SU-DHL-6 (cell line): ENCODE measurements at regions not wholly inside any gene's neighbourhood (a gene's known extent, or its start where the extent isn't known, plus 50 kb on each side); places are given as distances from the start of the nearest gene placed in this dataset.

Experiments
- H2AFZ ChIP-seq: fragments of 200-600 bp; sonication (generic); 2 replicates; pipeline ENCODE4 v1.6.1; 2014; ENCODE audit warnings: low read depth, mild to moderate bottlenecking, moderate library complexity, mixed read lengths, antibody characterized with exemption, low read length; ENCODE audit not compliant: severe bottlenecking
- H3F3A ChIP-seq: fragments of 200-600 bp; shearing (Covaris generic); 2 replicates; pipeline ENCODE4 v1.6.0; 2016; ENCODE audit warnings: antibody characterized with exemption, mild to moderate bottlenecking; ENCODE audit not compliant: insufficient read depth
- H3K27ac ChIP-seq: fragments of 200-600 bp; sonication (generic); 2 replicates; pipeline ENCODE4 v1.5.1; 2016; ENCODE audit warnings: low read depth, mild to moderate bottlenecking, low read length, moderate library complexity, mixed read lengths
- H3K27me3 ChIP-seq: fragments of 200-600 bp; sonication (generic), shearing (Covaris generic); 2 replicates; pipeline ENCODE4 v1.6.0; 2014; ENCODE audit warnings: mild to moderate bottlenecking, low read length
- H3K36me3 ChIP-seq: fragments of 200-600 bp; sonication (generic); 2 replicates; pipeline ENCODE4 v1.6.1; 2014; ENCODE audit warnings: mild to moderate bottlenecking, low read length, mixed read lengths
- H3K4me2 ChIP-seq: fragments of 300-600, 200-600 bp; shearing (Covaris generic), sonication (generic); 2 replicates; pipeline ENCODE4 v1.6.0; 2014; ENCODE audit warnings: low read length, low read depth, mild to moderate bottlenecking; ENCODE audit not compliant: poor library complexity, severe bottlenecking
- H3K4me3 ChIP-seq: fragments of 200-600 bp; sonication (generic); 2 replicates; pipeline ENCODE4 v1.5.1; 2014; ENCODE audit warnings: antibody characterized with exemption, low read length, mild to moderate bottlenecking, mixed read lengths; ENCODE audit not compliant: insufficient read depth, poor library complexity, severe bottlenecking
- H3K79me2 ChIP-seq: fragments of 200-600 bp; sonication (generic); 2 replicates; pipeline ENCODE4 v1.6.1; 2014; ENCODE audit warnings: mild to moderate bottlenecking, low read length, moderate library complexity; ENCODE audit not compliant: insufficient read depth
- H3K9ac ChIP-seq: fragments of 200-600 bp; sonication (generic); 2 replicates; pipeline ENCODE4 v1.7.0; 2014; ENCODE audit warnings: mild to moderate bottlenecking, low read length
- H3K9me2 ChIP-seq: fragments of 200-600 bp; sonication (generic); replicated peaks from 2 replicates; pipeline ENCODE4 v1.6.1; 2014; ENCODE audit warnings: low read length; ENCODE audit not compliant: insufficient read depth
- H3K9me3 ChIP-seq: fragments of 200-600 bp; sonication (generic); 2 replicates; pipeline ENCODE4 v1.6.1; 2014; ENCODE audit warnings: low read length, mixed read lengths; ENCODE audit not compliant: insufficient read depth
- H4K20me1 ChIP-seq: fragments of 200-600 bp; sonication (generic); 2 replicates; pipeline ENCODE4 v1.6.1; 2014; ENCODE audit warnings: low read depth, mild to moderate bottlenecking, antibody characterized with exemption, low read length, moderate library complexity, mixed read lengths
- EZH2phosphoT487 ChIP-seq: fragments of 200-600 bp; sonication (generic), shearing (Covaris generic); conservative IDR thresholded peaks from 2 replicates; pipeline ENCODE4 v1.6.1; 2018; ENCODE audit warnings: mild to moderate bottlenecking, antibody characterized with exemption, low read length, moderate library complexity, mixed read lengths
- TF ChIP-seq, protein P1 (sequence below): fragments of 200-600 bp; sonication (generic); IDR thresholded peaks from one replicate; pipeline ENCODE4 v1.5.1; 2017; ENCODE audit warnings: antibody characterized with exemption, mild to moderate bottlenecking, low read length, moderate library complexity; ENCODE audit not compliant: insufficient read depth, poor library complexity, severe bottlenecking

DNA sequence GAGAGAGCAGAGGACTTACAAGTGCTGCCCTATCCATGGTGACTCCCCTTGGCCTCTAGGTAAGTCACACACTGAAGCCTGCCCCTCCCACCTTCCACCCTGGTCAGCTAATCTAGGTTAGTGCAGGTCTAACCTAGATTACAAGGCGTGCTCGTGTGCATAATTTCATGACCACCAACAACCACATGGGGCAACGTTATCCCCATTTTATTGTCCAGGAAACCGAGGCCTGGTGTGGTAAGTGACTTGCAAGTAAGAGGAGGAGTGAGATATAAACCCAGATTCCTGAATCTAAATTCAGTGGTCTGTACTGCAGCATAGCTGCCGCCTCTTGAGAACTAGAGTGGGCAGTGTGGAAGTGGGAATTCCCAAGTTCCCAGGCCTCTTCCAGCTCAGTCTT, 171.1 kb downstream of the DAD1 start:
- Histone ChIP-seq H3K4me3 (no peak overlapping the region), H2AFZ (no peak overlapping the region), H3K36me3 (no peaks in the 10 kb centered on the region), H3K79me2 (no peaks in the 10 kb centered on the region), H3K4me2 (no peak overlapping the region), H3K9me3 (no peaks in the 10 kb centered on the region), H4K20me1 (no peaks in the 10 kb centered on the region), H3F3A (no peaks in the 10 kb centered on the region), H3K9ac (no peak overlapping the region), H3K27me3 (no peaks in the 10 kb centered on the region), H3K9me2 (no peaks in the 10 kb centered on the region), H3K27ac (no peak overlapping the region)
- TF ChIP-seq, protein P1, sequence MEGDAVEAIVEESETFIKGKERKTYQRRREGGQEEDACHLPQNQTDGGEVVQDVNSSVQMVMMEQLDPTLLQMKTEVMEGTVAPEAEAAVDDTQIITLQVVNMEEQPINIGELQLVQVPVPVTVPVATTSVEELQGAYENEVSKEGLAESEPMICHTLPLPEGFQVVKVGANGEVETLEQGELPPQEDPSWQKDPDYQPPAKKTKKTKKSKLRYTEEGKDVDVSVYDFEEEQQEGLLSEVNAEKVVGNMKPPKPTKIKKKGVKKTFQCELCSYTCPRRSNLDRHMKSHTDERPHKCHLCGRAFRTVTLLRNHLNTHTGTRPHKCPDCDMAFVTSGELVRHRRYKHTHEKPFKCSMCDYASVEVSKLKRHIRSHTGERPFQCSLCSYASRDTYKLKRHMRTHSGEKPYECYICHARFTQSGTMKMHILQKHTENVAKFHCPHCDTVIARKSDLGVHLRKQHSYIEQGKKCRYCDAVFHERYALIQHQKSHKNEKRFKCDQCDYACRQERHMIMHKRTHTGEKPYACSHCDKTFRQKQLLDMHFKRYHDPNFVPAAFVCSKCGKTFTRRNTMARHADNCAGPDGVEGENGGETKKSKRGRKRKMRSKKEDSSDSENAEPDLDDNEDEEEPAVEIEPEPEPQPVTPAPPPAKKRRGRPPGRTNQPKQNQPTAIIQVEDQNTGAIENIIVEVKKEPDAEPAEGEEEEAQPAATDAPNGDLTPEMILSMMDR: no peak
- no peak for TF ChIP-seq EZH2phosphoT487

DNA sequence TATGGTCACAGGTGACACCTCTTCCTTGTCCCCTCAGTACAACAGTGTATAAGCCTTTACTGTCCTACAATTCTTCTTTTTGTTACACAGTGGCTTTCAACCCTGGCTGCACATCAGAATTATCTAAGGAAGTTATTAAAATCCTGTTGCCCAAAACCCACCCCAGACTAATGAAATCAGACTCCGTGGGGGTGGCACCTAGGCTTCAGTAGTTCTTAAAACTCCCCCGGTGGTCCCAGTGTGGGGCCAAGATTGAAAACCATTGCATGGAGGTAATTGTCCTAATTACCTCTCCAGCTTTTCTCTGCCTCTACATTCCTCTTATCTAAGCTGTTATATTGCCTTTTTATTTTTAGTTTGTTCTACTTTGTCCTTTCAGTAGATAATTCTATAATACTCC, 172.8 kb downstream of the DAD1 start:
- Histone ChIP-seq H3K9me3 (no peaks in the 10 kb centered on the region), H3F3A (no peaks in the 10 kb centered on the region), H3K79me2 (no peaks in the 10 kb centered on the region), H4K20me1 (no peaks in the 10 kb centered on the region), H3K4me2 (no peak overlapping the region), H3K27ac (no peak overlapping the region), H3K9ac (no peak overlapping the region), H3K4me3 (no peak overlapping the region), H3K27me3 (no peaks in the 10 kb centered on the region), H2AFZ (no peak overlapping the region), H3K36me3 (no peaks in the 10 kb centered on the region), H3K9me2 (no peaks in the 10 kb centered on the region)
- no peak for TF ChIP-seq EZH2phosphoT487
- TF ChIP-seq, protein P1: no peak

DNA sequence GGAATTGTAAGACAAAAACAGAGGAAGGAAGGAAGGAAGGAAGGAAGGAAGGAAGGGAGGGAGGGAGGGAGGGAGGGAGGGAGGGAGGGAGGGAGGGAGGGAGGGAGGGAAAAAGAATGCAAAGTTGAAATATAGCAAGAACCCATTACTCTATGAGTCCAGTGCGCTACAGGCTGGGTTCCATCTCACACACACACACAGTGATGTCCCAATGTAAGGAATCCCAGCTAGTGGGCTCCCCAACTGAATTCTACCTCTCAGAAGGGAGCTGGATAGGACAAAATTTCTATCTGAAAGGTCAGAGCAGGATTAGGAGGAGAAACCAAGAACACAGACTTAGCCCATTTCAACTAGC, 173.4 kb downstream of the DAD1 start:
- Histone ChIP-seq H3K9ac (no peak overlapping the region), H3F3A (no peaks in the 10 kb centered on the region), H3K4me2 (no peak overlapping the region), H2AFZ (no peak overlapping the region), H3K27ac (no peak overlapping the region), H3K9me3 (no peaks in the 10 kb centered on the region), H3K36me3 (no peaks in the 10 kb centered on the region), H3K4me3 (no peak overlapping the region), H4K20me1 (no peaks in the 10 kb centered on the region), H3K9me2 (no peaks in the 10 kb centered on the region), H3K27me3 (no peaks in the 10 kb centered on the region), H3K79me2 (no peaks in the 10 kb centered on the region)
- TF ChIP-seq, protein P1: no peak
- no peak for TF ChIP-seq EZH2phosphoT487
